ENCODE measurements at regions not wholly inside any gene's neighbourhood (a gene's known extent, or its start where the extent isn't known, plus 50 kb on each side); places are given as distances from the start of the nearest gene placed in this dataset.
"Not testable (repeated sequence)": the region's sequence is repeated elsewhere in the genome, so short reads cannot be mapped to it uniquely, and the experiment has no call there.

- H3K27ac ChIP-seq; DNase-seq; H3K36me3 ChIP-seq (ENCODE audit: low read depth); H3K79me2 ChIP-seq (ENCODE audit: insufficient read depth); H3K9ac ChIP-seq; H3K9me3 ChIP-seq (ENCODE audit: low read depth); in situ Hi-C loops (cut with MboI); H4K20me1 ChIP-seq (ENCODE audit: insufficient read depth); H3K9me2 ChIP-seq (ENCODE audit: insufficient read depth); H3F3A ChIP-seq (ENCODE audit: insufficient read depth); H2AFZ ChIP-seq; H3K4me3 ChIP-seq; H3K4me2 ChIP-seq (ENCODE audit: unreplicated experiment); H3K4me1 ChIP-seq (ENCODE audit: insufficient read depth); H3K27me3 ChIP-seq (replicated peaks; ENCODE audit: insufficient read depth): not testable (repeated sequence)
- 26 to 31% methylated on average over 5 to 8 of the region's 21 CpGs for WGBS, 2 experiments (ENCODE audit: low coverage in 1 of 2, low lambda C conversion rate in 2 of 2, missing lambda C conversion rate in 2 of 2)
These were observed 94.6 kb downstream of the TMEM121 start for GRCh38 chr14:105620865-105621471.

GRCh38 chr14:105621479-105622328 lies 95.3 kb downstream of the TMEM121 start:
- H3K4me2 ChIP-seq (ENCODE audit: unreplicated experiment); DNase-seq; H3K4me3 ChIP-seq; H2AFZ ChIP-seq; H3K27me3 ChIP-seq (replicated peaks; ENCODE audit: insufficient read depth); in situ Hi-C loops (cut with MboI); H3K36me3 ChIP-seq (ENCODE audit: low read depth); H3K79me2 ChIP-seq (ENCODE audit: insufficient read depth); H3K9me2 ChIP-seq (ENCODE audit: insufficient read depth); H3K27ac ChIP-seq; H3K9ac ChIP-seq; H3K4me1 ChIP-seq (ENCODE audit: insufficient read depth); H4K20me1 ChIP-seq (ENCODE audit: insufficient read depth); H3F3A ChIP-seq (ENCODE audit: insufficient read depth); H3K9me3 ChIP-seq (ENCODE audit: low read depth): not testable (repeated sequence)
- 28 to 36% methylated on average over 16 to 19 of the region's 23 CpGs for WGBS, 2 experiments (ENCODE audit: low coverage in 1 of 2, low lambda C conversion rate in 2 of 2, missing lambda C conversion rate in 2 of 2)

GRCh38 chr14:105622329-105622955 lies 96.1 kb downstream of the TMEM121 start:
- Histone ChIP-seq H3K4me2 (ENCODE audit: unreplicated experiment) (no peak overlapping the region), H3K27ac (no peak overlapping the region), H3F3A (ENCODE audit: insufficient read depth) (no peaks in the 10 kb centered on the region), H3K36me3 (ENCODE audit: low read depth) (no peaks in the 10 kb centered on the region), H3K9ac (no peak overlapping the region), H4K20me1 (ENCODE audit: insufficient read depth) (no peaks in the 10 kb centered on the region), H3K4me3 (no peak overlapping the region), H2AFZ (no peak overlapping the region), H3K9me2 (ENCODE audit: insufficient read depth) (no peaks in the 10 kb centered on the region), H3K9me3 (ENCODE audit: low read depth) (no peaks in the 10 kb centered on the region), H3K27me3 (replicated peaks; ENCODE audit: insufficient read depth) (no peaks in the 10 kb centered on the region), H3K79me2 (ENCODE audit: insufficient read depth) (no peaks in the 10 kb centered on the region), H3K4me1 (ENCODE audit: insufficient read depth) (no peaks in the 10 kb centered on the region)
- in situ Hi-C loops (cut with MboI): no loop called here
- DNase-seq: no peak
- no peak for TF ChIP-seq EZH2phosphoT487 (IDR thresholded peaks at IDR 0.05; ENCODE audit: insufficient read depth, low read depth)
- TF ChIP-seq EZH2 (IDR thresholded peaks at IDR 0.05; ENCODE audit: insufficient read depth, poor library complexity, severe bottlenecking): no peak
- WGBS, 2 experiments (ENCODE audit: low coverage in 1 of 2, low lambda C conversion rate in 2 of 2, missing lambda C conversion rate in 2 of 2): 36 to 80% methylated on average over 3 to 12 of the region's 12 CpGs

GRCh38 chr14:105623178-105623577 lies 96.8 kb downstream of the TMEM121 start:
- H3K9me3 ChIP-seq (ENCODE audit: low read depth); H3K27ac ChIP-seq; H3K4me1 ChIP-seq (ENCODE audit: insufficient read depth); H3F3A ChIP-seq (ENCODE audit: insufficient read depth); H3K9me2 ChIP-seq (ENCODE audit: insufficient read depth); H3K9ac ChIP-seq; H2AFZ ChIP-seq; in situ Hi-C loops (cut with MboI); DNase-seq; H3K79me2 ChIP-seq (ENCODE audit: insufficient read depth); H3K36me3 ChIP-seq (ENCODE audit: low read depth); H3K4me2 ChIP-seq (ENCODE audit: unreplicated experiment); H3K4me3 ChIP-seq; H4K20me1 ChIP-seq (ENCODE audit: insufficient read depth); H3K27me3 ChIP-seq (replicated peaks; ENCODE audit: insufficient read depth): not testable (repeated sequence)
- WGBS, 2 experiments (ENCODE audit: low coverage in 1 of 2, low lambda C conversion rate in 2 of 2, missing lambda C conversion rate in 2 of 2): 40 to 55% methylated on average over 7 to 14 of the region's 14 CpGs

GRCh38 chr14:105624346-105624745 lies 98.0 kb downstream of the TMEM121 start:
- H3K79me2 ChIP-seq (ENCODE audit: insufficient read depth); H4K20me1 ChIP-seq (ENCODE audit: insufficient read depth); H2AFZ ChIP-seq; H3K9ac ChIP-seq; H3K4me1 ChIP-seq (ENCODE audit: insufficient read depth); H3K27ac ChIP-seq; H3K4me2 ChIP-seq (ENCODE audit: unreplicated experiment); H3K4me3 ChIP-seq; H3K36me3 ChIP-seq (ENCODE audit: low read depth); H3F3A ChIP-seq (ENCODE audit: insufficient read depth); H3K9me3 ChIP-seq (ENCODE audit: low read depth); H3K9me2 ChIP-seq (ENCODE audit: insufficient read depth); DNase-seq; H3K27me3 ChIP-seq (replicated peaks; ENCODE audit: insufficient read depth); in situ Hi-C loops (cut with MboI): not testable (repeated sequence)
- 74 to 77% methylated on average over 19 to 22 of the region's 22 CpGs for WGBS, 2 experiments (ENCODE audit: low coverage in 1 of 2, low lambda C conversion rate in 2 of 2, missing lambda C conversion rate in 2 of 2)

- H3K9ac ChIP-seq; H3K79me2 ChIP-seq (ENCODE audit: insufficient read depth); in situ Hi-C loops (cut with MboI); H3K9me2 ChIP-seq (ENCODE audit: insufficient read depth); H3K4me2 ChIP-seq (ENCODE audit: unreplicated experiment); H3K27me3 ChIP-seq (replicated peaks; ENCODE audit: insufficient read depth); DNase-seq; H3K4me3 ChIP-seq; H4K20me1 ChIP-seq (ENCODE audit: insufficient read depth); H3K27ac ChIP-seq; H3K9me3 ChIP-seq (ENCODE audit: low read depth); H3K36me3 ChIP-seq (ENCODE audit: low read depth); H3F3A ChIP-seq (ENCODE audit: insufficient read depth); H3K4me1 ChIP-seq (ENCODE audit: insufficient read depth); H2AFZ ChIP-seq: not testable (repeated sequence)
- 47 to 50% methylated on average over 25 of the region's 25 CpGs for WGBS, 2 experiments (ENCODE audit: low coverage in 1 of 2, low lambda C conversion rate in 2 of 2, missing lambda C conversion rate in 2 of 2)
These were observed 98.5 kb downstream of the TMEM121 start for GRCh38 chr14:105624749-105625434.
